HCT116 (cell line): ENCODE measurements at regions not wholly inside any gene's neighbourhood (a gene's known extent, or its start where the extent isn't known, plus 50 kb on each side); places are given as distances from the start of the nearest gene placed in this dataset.

Experiments used
- ATAC-seq: fragments of 200-7000 bp; cut with Tn5 transposase; 2 replicates; pipeline ENCODE4 v1.9.1; 2020; ENCODE audit warnings: mild to moderate bottlenecking, moderate library complexity
- BruUV-seq: library from RNA; stranded (reverse); fragments of 400-500 nt; replicated peaks from 2 replicates; lab custom pipeline; 2021; lab: Mats Ljungman, UMichigan
- CTCF ChIA-PET: fragments of 300-600 bp; sonication (Branson Sonifier 250); formaldehyde crosslinking; loops from one replicate; lab custom pipeline; 2021; ENCODE audit warnings: antibody characterized with exemption; lab: Charles Lee
- POLR2A ChIA-PET: fragments of 300-600, 350-600 bp; sonication (Branson Sonifier 250); formaldehyde crosslinking; loops from one replicate; lab custom pipeline; 2021; ENCODE audit warnings: antibody characterized with exemption; lab: Charles Lee
- RAD21 ChIA-PET, 2 experiments: fragments of 300-600 bp; sonication (Branson Sonifier 250); formaldehyde crosslinking; loops; one replicate each; lab custom pipeline; 2023; ENCODE audit warnings: low total read pairs in 2 of 2; ENCODE audit not compliant: uncharacterized antibody in 2 of 2, unreplicated experiment in 2 of 2, low non-redundant PET in 1 of 2; lab: Charles Lee
- DNase-seq: peaks from one replicate; pipeline ENCODE4 v3.0.0-alpha.2; 2010; ENCODE audit warnings: low read depth, low spot score
- H2AFZ ChIP-seq: fragments of 200-600 bp; shearing (Covaris generic), sonication (generic); 2 replicates; pipeline ENCODE4 v1.6.1; 2017; ENCODE audit warnings: low read depth, mixed run types, mixed read lengths, antibody characterized with exemption, low read length; ENCODE audit not compliant: poor library complexity, severe bottlenecking
- H3K27ac ChIP-seq: 2 replicates; pipeline ENCODE4 v1.5.1; 2012; ENCODE audit warnings: low read depth, low read length
- H3K27me3 ChIP-seq: fragments of 200-600 bp; sonication (generic); 2 replicates; pipeline ENCODE4 v1.6.1; 2016; ENCODE audit warnings: mixed run types, low read length, mixed read lengths; ENCODE audit not compliant: insufficient read depth
- H3K36me3 ChIP-seq, 2 experiments: fragments of 200-500 bp in 1 of 2; fragments of 200-600 bp in 1 of 2; sonication (Bioruptor generic) in 1 of 2; sonication (generic) in 1 of 2; 2 replicates each; pipeline versions ENCODE4 v1.5.1 to v1.6.1; 2014 to 2016; ENCODE audit warnings: low read length in 2 of 2, inconsistent platforms in 1 of 2, mixed read lengths in 1 of 2, mixed run types in 1 of 2; ENCODE audit not compliant: insufficient read depth in 2 of 2, control insufficient read depth in 1 of 2
- H3K4me1 ChIP-seq, 2 experiments: fragments of 200-600 bp in 1 of 2; sonication (generic) in 1 of 2; 2 replicates each; pipeline versions ENCODE4 v1.5.1 to v1.6.1; 2012 to 2017; ENCODE audit warnings: low read length in 2 of 2, inconsistent platforms in 1 of 2, mild to moderate bottlenecking in 1 of 2, mixed read lengths in 1 of 2, mixed run types in 1 of 2, moderate library complexity in 1 of 2; ENCODE audit not compliant: insufficient read depth in 2 of 2, control insufficient read depth in 1 of 2
- H3K4me2 ChIP-seq: fragments of 200-600 bp; sonication (generic); 2 replicates; pipeline ENCODE4 v1.6.1; 2017; ENCODE audit warnings: mixed run types, low read length, mixed read lengths
- H3K4me3 ChIP-seq, 2 experiments: fragments of 200-600 bp in 1 of 2; sonication (generic) in 1 of 2; replicated peaks in 1 of 2; 2 replicates each; pipeline ENCODE4 v1.5.1; 2011 to 2016; ENCODE audit warnings: low read length in 2 of 2, control low read depth in 1 of 2, low read depth in 1 of 2, mild to moderate bottlenecking in 1 of 2, mixed read lengths in 1 of 2, mixed run types in 1 of 2
- H3K79me2 ChIP-seq: fragments of 200-600 bp; sonication (generic); 2 replicates; pipeline ENCODE4 v1.6.1; 2017; ENCODE audit warnings: mild to moderate bottlenecking, mixed run types, low read length, moderate library complexity, mixed read lengths; ENCODE audit not compliant: insufficient read depth
- H3K9ac ChIP-seq: fragments of 200-600 bp; sonication (generic); 2 replicates; pipeline ENCODE4 v1.6.1; 2016; ENCODE audit warnings: low read length, mixed read lengths
- H3K9me2 ChIP-seq: fragments of 200-600 bp; sonication (generic), shearing (Covaris generic); 2 replicates; pipeline ENCODE4 v1.6.1; 2017; ENCODE audit warnings: mixed run types, mild to moderate bottlenecking, moderate library complexity; ENCODE audit not compliant: insufficient read depth
- H3K9me3 ChIP-seq, 2 experiments: fragments of 200-500 bp in 1 of 2; fragments of 200-600 bp in 1 of 2; sonication (Bioruptor generic) in 1 of 2; sonication (generic) in 1 of 2; 2 replicates each; pipeline ENCODE4 v1.6.1; 2014 to 2017; ENCODE audit warnings: low read length in 2 of 2, mixed read lengths in 2 of 2, inconsistent platforms in 1 of 2, low read depth in 1 of 2, mild to moderate bottlenecking in 1 of 2, mixed run types in 1 of 2, moderate library complexity in 1 of 2; ENCODE audit not compliant: control insufficient read depth in 1 of 2, insufficient read depth in 1 of 2
- H4K20me1 ChIP-seq: fragments of 200-600 bp; sonication (generic), shearing (Covaris generic); 2 replicates; pipeline ENCODE4 v1.6.1; 2017; ENCODE audit warnings: mixed run types, mild to moderate bottlenecking, moderate library complexity; ENCODE audit not compliant: insufficient read depth
- ATF3 ChIP-seq: IDR thresholded peaks from 2 replicates; pipeline ENCODE4 v1.6.1; 2012
- CBX3 ChIP-seq: IDR thresholded peaks from 2 replicates; pipeline ENCODE4 v1.6.1; 2012; ENCODE audit warnings: low read depth
- CTCF ChIP-seq, 3 experiments: fragments of 200-600 bp in 1 of 3; sonication (generic) in 1 of 3; IDR thresholded peaks in 2 of 3; conservative IDR thresholded peaks in 1 of 3; 2 replicates each; pipeline ENCODE4 v1.5.1; 2012 to 2017; ENCODE audit warnings: low read depth in 2 of 3, low read length in 2 of 3, antibody characterized with exemption in 1 of 3, borderline replicate concordance in 1 of 3, control low read depth in 1 of 3, mild to moderate bottlenecking in 1 of 3, mixed read lengths in 1 of 3, mixed run types in 1 of 3, moderate library complexity in 1 of 3; ENCODE audit not compliant: insufficient read depth in 1 of 3
- EGR1 ChIP-seq: IDR thresholded peaks from 2 replicates; pipeline ENCODE4 v1.6.1; 2012; ENCODE audit warnings: low read depth
- EZH2 ChIP-seq: fragments of 200-600 bp; sonication (generic); IDR thresholded peaks from 2 replicates; pipeline ENCODE4 v1.6.1; 2017; ENCODE audit warnings: antibody characterized with exemption, mixed run types
- EZH2phosphoT487 ChIP-seq: fragments of 200-600 bp; IDR thresholded peaks from 2 replicates; pipeline ENCODE4 v1.6.1; 2018; ENCODE audit warnings: antibody characterized with exemption, borderline replicate concordance
- JUND ChIP-seq: IDR thresholded peaks from 2 replicates; pipeline ENCODE4 v1.6.1; 2012
- MAX ChIP-seq: IDR thresholded peaks from 2 replicates; pipeline ENCODE4 v1.6.1; 2012
- RAD21 ChIP-seq: IDR thresholded peaks from 2 replicates; pipeline ENCODE4 v1.6.1; 2012; ENCODE audit warnings: low read depth, mild to moderate bottlenecking
- REST ChIP-seq: IDR thresholded peaks from 2 replicates; pipeline ENCODE4 v1.6.1; 2012; ENCODE audit warnings: low read depth
- SIN3A ChIP-seq: IDR thresholded peaks from 2 replicates; pipeline ENCODE4 v1.6.1; 2012; ENCODE audit warnings: low read depth
- TCF7L2 ChIP-seq: IDR thresholded peaks from 2 replicates; pipeline ENCODE4 v1.7.0; 2011; ENCODE audit warnings: borderline replicate concordance, inconsistent platforms; ENCODE audit not compliant: insufficient read depth, insufficient read length; ENCODE audit errors: extremely low read depth
- ZNF274 ChIP-seq: fragments of 200-500 bp; sonication (Bioruptor generic); IDR thresholded peaks from 2 replicates; pipeline ENCODE4 v1.6.1; 2014; ENCODE audit warnings: mild to moderate bottlenecking, low read depth, low read length, inconsistent platforms
- intact Hi-C: fragments of 100-400 bp; cut with micrococcal nuclease; formaldehyde crosslinking; loops from 2 replicates; pipeline ENCODE4 v1.10.0; 2022

- Histone ChIP-seq H3K4me3 (no peak overlapping the region), H3K79me2 (no peaks in the 10 kb centered on the region), H3K9ac (no peak overlapping the region), H3K4me1 (peaks cover 0 to 5% of the 10 kb centered on the region in 2 experiments; a peak in 1 of 4 replicates), H3K9me2 (no peaks in the 10 kb centered on the region), H2AFZ (no peak overlapping the region), H3K4me2 (no peak overlapping the region), H3K9me3 (no peaks in the 10 kb centered on the region), H4K20me1 (no peaks in the 10 kb centered on the region), H3K27me3 (no peaks in the 10 kb centered on the region), H3K36me3 (no peaks in the 10 kb centered on the region), H3K27ac (no peak overlapping the region)
- POLR2A ChIA-PET = no interaction called here
- RAD21 ChIA-PET = no interaction called here
- BruUV-seq = no TSS peak
- no peak for DNase-seq
- no peak for TF ChIP-seq CBX3
- no peak for TF ChIP-seq CTCF (IDR thresholded peaks at IDR 0.05 in 2 of 3, conservative IDR thresholded peaks at IDR 0.05 in 1 of 3; ENCODE audit: borderline replicate concordance in 1 of 3, insufficient read depth in 1 of 3, low read depth in 2 of 3, low read length in 2 of 3)
- no peak for TF ChIP-seq EZH2phosphoT487
- no peak for TF ChIP-seq RAD21
- TF ChIP-seq MAX = no peak
- TF ChIP-seq ZNF274 = no peak
- no peak for TF ChIP-seq REST
- TF ChIP-seq SIN3A = no peak
- no peak for TF ChIP-seq EGR1
- no peak for TF ChIP-seq JUND
- no peak for TF ChIP-seq ATF3
- no peak for TF ChIP-seq EZH2
- TF ChIP-seq TCF7L2 = no peak
- no peak for ATAC-seq
- CTCF ChIA-PET = no interaction called here
- intact Hi-C loops = no loop called here
Observed at GRCh38 chr6:145278163-145278807, 457.0 kb downstream of the EPM2A start.
